Adrenal gland (tissue), 5 donors: ENCODE measurements at regions not wholly inside any gene's neighbourhood (a gene's known extent, or its start where the extent isn't known, plus 50 kb on each side); places are given as distances from the start of the nearest gene placed in this dataset.

Experiments
- POLR2A ChIP-seq, 2 donors: fragments of 450-650 bp; IDR thresholded peaks; one replicate each; pipeline ENCODE4 v1.6.1; 2017; ENCODE audit warnings: antibody characterized with exemption in 2 of 2, mild to moderate bottlenecking in 2 of 2, moderate library complexity in 1 of 2
- TF ChIP-seq, protein P1 (sequence below), 6 experiments: fragments of 450-650 bp in 4 of 6; fragments of 200-600 bp in 2 of 6; sonication (generic) in 1 of 6; IDR thresholded peaks; 1 replicate in 5 of 6; 2 replicates in 1 of 6; pipeline versions ENCODE4 v1.5.1 to v1.8.0; 2016 to 2021; ENCODE audit warnings: antibody characterized with exemption in 6 of 6, mild to moderate bottlenecking in 2 of 6, moderate library complexity in 1 of 6
- donor health status: DM: no; HTN: no; CAD: no.

DNA sequence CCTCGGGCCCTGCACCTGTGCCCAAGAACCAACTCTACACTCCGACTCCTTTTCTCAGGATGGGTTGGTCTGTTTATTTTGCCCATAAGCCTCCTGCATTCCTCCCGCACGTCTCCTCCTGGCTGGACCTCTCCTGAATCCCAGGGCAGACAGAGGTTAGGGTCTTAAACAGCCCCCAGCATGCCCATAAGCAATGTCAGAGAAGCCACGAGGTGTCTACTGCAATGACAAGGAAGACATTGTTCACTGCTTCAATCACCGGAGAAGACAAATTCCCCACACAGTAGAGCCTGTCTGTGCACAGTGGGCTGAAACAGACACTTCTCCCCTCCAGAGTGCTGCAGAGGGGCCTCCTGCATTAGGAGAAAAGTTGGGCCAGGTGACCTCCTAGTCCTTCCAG, 230.6 kb upstream of the RPL38 start:
- TF ChIP-seq, protein P1, sequence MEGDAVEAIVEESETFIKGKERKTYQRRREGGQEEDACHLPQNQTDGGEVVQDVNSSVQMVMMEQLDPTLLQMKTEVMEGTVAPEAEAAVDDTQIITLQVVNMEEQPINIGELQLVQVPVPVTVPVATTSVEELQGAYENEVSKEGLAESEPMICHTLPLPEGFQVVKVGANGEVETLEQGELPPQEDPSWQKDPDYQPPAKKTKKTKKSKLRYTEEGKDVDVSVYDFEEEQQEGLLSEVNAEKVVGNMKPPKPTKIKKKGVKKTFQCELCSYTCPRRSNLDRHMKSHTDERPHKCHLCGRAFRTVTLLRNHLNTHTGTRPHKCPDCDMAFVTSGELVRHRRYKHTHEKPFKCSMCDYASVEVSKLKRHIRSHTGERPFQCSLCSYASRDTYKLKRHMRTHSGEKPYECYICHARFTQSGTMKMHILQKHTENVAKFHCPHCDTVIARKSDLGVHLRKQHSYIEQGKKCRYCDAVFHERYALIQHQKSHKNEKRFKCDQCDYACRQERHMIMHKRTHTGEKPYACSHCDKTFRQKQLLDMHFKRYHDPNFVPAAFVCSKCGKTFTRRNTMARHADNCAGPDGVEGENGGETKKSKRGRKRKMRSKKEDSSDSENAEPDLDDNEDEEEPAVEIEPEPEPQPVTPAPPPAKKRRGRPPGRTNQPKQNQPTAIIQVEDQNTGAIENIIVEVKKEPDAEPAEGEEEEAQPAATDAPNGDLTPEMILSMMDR (IDR thresholded peaks at IDR 0.05) = no peak
- TF ChIP-seq POLR2A (IDR thresholded peaks at IDR 0.05) = no peak
